GM21526 (cell line): ENCODE measurements at regions not wholly inside any gene's neighbourhood (a gene's known extent, or its start where the extent isn't known, plus 50 kb on each side); places are given as distances from the start of the nearest gene placed in this dataset.
"Not testable (repeated sequence)": the region's sequence is repeated elsewhere in the genome, so short reads cannot be mapped to it uniquely, and the experiment has no call there.

Experiments
- ATAC-seq: cut with Tn5 transposase; IDR thresholded peaks from one replicate; pipeline ENCODE4 v1.9.1; 2021; ENCODE audit warnings: moderate library complexity; ENCODE audit not compliant: unreplicated experiment, low FRiP score

DNA sequence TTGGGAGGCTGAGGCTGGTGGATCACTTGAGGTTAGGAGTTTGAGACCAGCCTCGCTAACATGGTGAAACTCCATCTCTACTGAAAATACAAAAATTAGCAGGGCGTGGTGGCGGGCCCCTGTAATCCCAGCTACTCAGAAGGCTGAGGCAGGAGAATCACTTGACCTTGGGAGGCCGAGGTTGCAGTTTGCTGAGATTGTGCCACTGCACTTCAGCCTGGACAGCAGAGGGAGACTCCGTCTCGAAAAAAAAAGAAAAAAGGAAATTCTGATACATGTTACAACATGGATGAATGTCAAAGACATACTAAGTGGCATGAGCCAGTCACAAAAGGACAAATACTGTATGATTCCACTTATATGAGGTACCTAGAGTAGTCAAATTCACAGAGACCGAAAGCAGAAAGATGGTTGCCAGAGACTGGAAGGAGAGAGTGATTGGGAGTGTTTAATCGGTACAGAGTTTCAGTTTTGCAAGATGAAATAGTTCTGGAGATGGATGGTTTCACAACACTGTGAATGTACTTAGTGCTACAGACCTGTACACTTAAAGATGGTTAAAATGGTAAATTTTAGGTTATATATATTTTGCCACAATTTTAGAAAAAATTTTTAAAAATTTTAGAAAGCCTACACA is 92.3 kb downstream of the BLID start:
- ATAC-seq = no peak

DNA sequence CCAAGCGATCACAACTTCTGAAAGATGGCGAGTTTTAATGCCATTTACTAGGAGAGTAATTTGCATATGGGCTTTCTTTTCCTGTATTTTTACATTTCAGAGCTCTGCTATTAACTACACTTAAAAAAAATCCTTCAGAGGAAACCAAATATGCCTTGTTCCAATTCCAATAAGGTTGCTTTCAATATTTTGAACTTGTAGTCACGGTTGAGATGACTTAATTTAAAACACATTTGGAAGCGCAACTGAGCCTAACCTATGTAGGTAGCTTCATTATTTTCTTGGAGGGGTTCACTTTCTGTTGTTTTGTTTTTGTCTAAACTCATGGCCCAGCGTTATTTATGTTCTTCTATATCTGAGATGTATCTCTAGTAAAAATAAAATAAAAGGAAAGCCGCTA is 93.4 kb downstream of the BLID start:
- ATAC-seq = no peak

DNA sequence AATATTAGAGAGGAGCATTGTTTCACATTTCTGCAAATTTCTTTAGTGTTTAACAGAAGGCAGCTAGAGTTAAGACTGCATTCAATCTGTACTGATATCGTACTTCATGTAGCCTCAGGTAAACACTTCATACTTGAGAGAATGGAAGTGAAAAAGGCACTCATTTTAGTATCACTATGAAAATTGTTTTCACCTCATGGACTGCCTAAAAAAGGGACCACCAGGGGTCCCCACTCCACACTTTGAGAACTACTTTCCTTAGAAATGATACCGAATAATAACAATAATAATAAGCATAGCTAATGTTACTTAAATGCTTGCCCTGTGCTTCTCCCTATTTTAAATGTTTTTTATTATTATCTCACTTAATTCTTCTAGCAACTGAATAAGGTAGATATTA is 95.1 kb downstream of the BLID start:
- ATAC-seq = no peak

DNA sequence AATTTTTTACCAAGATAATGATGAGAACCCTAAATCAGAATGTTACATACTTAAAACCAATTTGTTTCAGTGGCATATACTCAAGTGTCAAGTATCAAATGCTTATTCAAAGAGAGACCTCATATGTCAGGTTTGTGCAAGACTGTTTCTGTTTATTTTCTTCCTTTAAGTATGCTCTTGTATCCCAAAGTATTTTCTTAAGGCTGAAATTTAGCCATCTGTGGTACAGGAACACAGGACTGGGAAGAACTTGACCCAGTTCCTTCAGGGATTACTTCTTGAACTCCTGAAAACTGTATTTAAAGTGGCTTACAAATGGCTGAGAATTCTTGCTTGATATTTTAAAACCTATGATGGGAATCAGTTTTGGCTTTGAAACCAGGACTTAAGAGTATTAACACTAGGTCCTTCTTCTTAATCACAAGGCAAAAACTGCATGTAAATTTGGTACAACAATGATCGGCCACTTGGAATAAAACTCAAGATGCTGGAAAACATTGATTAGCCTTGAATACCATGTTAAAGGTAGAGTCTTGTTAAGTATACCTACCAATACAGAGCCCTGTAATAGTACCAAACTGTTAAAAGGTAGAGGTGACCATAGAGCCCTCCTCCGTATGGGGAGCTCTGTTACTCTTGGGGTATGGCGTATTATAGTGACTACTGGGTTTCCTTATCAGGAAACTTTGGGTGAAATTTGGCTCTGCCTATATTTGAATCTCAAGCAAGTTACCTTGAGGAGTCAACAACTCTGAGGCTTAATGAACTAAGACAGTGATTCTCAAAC is 95.9 kb downstream of the BLID start:
- no peak for ATAC-seq

DNA sequence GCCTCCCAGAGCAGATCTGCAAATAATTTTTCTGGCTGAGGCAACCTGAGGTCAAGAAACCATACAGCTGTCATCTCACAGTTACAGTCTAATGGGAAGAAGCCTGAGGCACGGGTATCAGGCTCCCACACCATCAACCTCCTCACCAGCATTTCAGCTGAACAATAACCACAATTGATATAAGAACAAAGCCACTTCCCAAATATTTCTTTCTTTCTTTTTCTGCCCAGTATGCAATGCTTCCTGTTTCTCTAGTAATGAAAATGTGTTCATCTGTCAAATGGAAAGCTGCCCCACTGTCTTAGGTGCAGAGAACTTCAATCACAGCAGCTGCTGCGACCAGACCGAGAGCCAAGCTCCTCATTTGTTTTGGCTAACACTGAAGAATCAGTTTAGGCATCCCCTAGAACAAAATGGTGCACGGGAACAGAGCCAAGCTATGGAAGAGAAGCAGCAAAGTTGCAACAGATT is 108.4 kb downstream of the BLID start:
- ATAC-seq = no peak

DNA sequence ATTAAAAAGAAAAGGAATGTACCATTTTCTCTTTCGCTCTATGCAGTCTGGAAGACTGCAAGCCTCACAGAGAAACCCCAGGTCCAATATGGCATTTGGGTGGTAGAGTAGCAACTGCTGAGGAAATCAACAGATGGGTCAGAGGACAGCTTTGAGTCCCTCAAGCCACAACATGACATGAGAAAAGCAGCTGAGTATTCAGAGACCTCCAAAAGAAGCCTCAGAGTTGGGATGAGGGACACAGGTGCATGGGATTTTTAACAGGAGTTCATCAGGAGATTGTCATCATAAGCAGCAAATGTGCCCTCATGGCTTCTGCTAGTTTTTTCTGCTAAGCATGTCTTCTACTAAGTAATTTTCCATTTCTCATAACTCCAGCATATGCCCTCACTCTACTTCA is 111.6 kb downstream of the BLID start:
- no peak for ATAC-seq

DNA sequence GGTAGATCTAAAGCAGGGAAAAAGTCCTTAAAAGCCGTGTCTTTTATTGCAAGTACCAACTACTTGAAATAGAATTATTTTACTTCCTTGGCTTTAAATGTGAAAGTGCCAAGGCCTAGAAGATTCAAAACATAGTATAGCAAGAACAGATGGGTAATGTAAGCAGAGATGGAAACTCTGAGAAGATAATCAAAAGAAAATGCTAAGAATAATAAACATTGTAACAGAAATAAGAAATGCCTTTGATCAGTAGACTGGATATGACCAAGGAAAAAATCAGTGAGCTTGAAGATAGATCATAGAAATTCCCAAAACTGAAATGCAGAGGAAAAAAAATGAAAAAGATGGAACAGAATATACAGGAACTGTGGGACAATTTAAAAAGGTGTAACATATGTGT is 113.1 kb downstream of the BLID start:
- ATAC-seq = no peak

DNA sequence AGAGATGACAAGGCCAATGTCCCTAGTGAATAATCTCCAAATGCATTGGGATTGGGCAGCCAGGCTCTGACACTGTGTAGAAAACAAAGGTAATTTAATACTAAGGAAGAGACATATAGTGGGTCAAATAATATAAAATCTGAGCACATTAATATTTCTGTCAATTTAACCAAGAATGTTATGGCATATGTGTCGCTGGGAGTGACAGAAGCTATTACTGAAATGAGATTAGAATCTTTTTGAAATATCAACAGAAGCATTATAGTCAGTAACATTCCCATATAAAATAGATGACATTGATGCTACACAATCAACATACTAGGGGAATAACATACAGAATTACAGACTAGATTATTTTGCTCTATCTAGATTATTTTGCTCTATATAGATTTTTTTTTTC is 114.0 kb downstream of the BLID start:
- ATAC-seq = no peak

DNA sequence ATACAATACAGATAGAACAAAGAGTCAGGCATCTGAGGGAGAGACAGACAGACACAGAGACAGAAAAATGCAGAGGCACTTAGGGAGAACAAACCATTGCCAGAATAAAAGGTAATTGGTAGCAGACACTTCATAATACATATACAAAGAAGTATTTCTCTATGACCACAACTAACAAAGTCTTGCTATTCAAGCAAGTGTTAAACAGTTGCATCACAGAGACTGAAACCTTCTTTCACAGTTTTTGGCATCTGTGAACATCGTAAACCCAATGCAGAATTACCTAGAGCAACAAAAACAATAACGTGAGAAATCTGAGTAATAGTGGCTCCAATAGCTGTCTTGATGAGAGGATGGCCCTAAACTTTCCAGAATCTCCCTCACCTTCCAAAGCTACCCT is 116.4 kb downstream of the BLID start:
- ATAC-seq = no peak

DNA sequence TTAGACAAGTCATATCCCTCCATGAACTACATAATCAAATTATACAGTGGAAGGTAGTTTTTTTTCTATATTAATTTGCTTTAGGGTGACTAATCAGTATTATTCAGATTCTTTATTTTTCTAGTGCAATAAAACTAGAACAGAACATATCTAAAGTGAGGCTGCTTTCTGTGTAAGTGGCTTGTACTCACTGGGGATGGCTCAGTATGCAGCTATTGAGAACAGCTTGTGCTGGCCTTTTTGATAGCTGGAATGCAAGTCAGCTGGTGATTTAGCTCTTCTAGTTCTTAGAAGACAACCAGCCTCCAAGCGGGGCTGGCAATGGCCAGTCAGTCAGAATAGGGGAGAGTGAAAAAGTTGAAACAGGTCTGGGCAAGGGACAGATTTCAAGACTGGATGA is 119.4 kb downstream of the BLID start:
- ATAC-seq = no peak

DNA sequence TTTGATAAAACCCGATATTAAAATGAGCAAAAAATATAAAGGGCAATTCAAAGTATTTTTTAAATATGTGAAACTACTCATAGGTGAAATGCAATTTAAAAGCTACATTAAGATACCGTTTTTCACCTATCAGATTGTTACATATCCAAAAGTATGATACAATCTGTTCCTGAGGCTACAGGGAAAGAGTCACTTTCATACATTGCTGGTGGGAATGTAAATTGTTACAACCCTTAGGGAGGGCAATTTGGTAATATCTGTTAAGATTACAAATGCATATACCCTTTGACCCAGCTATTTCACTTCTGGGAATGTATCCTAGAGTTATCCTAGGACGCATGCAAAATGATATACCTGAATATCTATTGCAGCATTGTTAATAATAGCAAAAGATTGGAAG is 132.1 kb downstream of the BLID start:
- ATAC-seq = no peak

DNA sequence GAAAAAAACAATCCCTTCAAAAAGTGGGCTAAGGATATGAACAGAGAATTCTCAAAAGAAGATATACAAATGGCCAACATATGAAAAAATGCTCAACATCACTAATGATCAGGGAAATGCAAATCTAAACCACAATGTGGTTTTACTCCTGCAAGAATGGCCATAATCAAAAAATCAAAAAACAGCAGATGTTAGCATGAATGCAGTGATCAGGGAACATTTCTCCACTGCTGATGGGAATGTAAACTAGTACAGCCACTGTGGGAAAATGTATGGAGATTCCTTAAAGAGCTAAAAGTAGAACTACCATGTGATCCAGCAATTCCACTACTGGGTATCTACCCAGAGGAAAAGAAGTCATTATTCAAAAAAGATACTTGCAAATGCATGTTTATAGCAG is 138.1 kb downstream of the BLID start:
- ATAC-seq = not testable (repeated sequence)

DNA sequence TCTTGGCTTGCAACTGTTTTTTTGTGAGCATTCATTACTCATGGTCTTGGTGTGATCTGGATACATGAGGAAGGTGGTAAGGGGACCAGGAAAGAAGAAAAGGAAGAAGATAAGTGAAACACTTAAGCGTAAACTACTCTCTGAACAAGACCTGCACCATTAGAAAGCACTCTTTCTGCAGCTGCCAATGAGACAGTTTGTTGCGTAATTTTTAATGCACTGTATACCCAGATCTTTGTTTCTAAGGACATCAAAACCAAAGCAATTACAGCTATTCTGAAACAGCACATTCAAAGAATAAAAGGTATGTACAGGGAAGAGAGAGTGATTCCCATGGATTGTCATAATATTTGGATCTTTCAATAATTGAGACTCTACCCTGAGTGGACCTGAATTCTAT is 147.4 kb downstream of the BLID start:
- ATAC-seq = no peak

DNA sequence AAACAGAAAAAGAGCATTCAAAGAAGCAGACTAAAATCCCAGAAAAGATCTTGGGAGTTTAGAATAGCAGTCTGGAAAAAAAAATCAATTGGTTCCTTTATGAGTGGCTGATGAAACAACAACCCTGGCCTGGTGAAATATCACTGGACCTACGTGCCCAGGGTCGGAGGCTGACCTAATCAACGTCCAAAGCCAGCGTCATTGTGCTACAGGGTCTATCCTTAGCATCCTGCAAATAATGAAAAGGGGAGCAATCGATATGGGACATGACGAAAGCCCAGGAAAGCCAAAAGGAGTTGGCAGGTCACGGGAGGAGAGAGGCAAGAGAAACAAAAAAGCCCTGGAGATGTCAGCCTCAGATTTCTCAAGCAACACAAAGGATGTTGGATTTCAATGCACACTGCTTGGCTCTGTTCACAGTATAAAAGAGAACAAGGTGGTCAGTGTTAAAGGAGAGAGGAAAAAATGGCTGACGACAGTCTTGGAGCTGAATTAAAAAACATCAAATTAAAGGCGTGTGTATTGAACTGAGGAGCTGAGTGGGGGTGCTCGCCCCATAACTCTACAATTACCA is 148.8 kb downstream of the BLID start:
- ATAC-seq = no peak

DNA sequence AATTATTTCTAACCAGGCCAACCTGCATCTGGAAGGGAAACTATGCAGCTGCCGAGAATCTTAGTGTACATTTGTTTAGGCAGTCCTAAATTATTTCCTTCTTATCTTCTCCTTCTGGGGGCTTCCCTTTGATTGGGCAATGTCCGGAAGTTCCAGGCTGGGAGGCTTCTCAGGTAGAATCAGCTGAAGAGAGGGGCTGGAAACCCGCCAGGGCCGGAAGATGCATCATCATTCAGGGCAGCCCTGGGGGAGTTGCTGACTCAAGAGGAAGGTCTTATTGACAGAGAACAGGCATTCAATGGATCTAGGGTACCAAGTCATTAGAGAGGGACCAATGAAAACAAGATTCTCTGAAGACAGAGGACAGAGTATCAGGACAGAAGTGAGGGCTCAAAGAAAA is 150.7 kb downstream of the BLID start:
- ATAC-seq = no peak

DNA sequence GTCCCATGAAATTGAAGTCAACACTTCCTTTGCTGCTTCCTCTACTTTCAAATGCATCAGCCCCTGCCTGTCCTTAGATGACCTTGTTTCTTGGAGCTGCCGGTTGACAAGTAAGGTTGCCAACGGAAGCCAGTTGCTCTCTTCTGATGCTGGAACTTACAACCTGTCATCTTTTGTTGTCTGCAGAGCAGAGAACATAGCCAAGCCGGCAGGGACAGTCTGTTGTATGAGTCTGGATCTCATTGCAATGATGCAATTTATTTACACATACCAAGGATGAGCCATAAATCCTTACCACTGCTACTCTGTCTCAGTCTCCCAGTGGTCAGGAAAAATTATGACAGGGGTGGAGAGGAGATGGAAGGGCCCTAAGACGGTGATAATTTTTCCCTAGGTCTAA is 151.4 kb downstream of the BLID start:
- ATAC-seq = no peak

DNA sequence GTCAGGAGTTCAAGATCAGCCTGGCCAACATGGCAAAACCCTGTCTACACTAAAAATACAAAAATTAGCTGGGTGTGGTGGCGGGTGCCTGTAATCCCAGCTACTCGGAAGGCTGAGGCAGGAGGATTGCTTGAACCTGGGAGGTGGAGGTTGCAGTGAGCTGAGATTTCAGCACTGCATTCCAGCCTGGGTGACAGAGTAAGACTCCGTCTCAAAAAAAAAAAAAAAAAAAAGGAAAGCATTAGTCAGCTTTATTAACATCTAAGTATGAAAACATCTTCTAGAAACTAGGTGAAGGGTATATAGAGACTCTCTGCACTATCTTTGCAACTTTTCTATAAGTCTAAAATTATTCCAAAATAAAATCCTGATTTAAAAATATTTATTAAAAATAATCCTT is 152.2 kb downstream of the BLID start:
- ATAC-seq = not testable (repeated sequence)

DNA sequence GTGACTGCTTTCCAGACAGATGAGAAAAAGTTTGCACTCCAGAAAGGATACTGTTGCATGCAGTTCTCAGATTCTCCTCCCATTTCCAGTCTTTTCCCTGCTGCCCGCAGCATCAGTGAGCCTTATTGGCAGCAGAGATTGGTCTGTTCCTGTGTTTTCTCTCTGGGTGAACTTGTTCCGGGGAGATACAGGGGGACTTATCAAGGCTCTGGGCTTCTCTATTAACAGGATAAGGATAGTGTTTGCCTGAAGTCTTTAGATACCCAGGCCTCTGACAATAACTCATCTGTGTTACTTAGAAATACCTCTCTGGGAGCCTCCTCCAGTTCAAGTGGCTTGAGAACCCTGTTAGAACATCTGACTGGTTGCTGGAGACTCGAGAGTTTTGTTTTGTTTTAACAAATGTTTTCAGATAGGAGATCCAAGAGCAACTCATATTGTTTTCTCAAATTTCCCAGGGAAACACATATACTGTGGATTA is 154.7 kb downstream of the BLID start:
- ATAC-seq = no peak

DNA sequence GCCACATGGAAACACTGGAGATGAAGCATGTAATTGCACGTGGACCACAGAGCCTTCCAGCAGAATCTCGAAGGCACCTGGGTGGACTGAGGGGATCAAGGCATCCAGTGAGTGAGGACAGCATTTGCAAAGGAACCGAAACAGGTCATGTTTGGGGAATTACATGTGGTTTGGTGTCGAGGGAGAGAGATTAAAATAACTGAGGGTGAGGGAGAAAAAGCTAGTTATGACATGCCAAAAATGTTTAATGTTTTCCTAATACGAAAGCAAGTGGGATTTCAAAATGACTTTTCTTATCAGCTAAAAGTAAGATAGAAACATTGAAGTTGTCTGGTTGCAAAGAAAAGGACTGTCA is 157.1 kb downstream of the BLID start:
- ATAC-seq = no peak

DNA sequence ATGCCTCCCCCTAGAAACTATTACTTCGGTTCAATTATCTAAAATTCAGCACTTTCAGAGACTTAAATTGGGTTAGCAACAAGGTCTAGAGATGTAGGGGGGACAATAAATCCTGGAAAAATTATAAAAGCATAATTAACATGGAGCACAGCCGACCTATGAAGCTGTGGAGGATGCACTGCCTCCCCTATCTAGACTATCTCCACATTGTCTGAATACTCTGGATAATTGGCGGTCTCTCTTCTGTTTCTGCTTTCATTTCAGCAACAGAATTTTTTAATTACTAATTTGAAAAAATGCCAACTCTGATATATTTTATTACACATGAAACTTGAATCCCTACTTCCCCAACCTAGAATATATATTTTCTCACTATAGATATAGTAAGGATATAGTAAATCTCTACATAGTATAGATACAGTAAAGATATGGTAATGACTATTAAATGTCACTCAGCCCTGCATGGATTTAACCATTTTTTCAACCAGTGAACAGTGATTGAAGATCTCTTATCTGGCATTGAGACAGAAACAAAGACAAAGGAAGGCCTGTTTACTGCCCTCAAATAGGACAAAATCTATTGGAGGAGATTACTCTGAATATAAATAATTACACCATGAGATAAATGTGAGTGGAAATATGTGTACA is 157.6 kb downstream of the BLID start:
- no peak for ATAC-seq

DNA sequence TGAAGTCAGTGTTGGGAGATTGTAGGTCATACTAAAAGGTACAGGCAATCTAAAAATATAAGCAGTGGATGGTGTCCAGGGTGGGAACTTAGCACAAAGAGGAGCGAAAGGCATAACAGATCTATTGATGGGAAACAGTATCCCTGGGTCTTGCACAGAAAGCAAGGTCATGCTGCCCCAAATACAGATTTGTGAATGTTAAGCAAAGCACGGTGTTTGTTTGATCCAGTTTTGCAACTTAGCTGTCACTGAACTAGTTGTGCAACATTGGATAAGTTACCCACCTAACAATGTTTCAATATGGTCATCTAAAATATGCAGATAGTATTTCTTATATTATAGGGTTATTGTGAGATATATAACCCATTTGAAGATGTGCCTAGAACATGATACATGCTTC is 162.9 kb downstream of the BLID start:
- ATAC-seq = no peak
